ENCODE measurements at regions not wholly inside any gene's neighbourhood (a gene's known extent, or its start where the extent isn't known, plus 50 kb on each side); places are given as distances from the start of the nearest gene placed in this dataset.
A peak's percentile ranks its signal among the peaks of the same experiment; 100 is the strongest.

GRCh38 chr4:186940476-186940875, 216.8 kb upstream of the FAT1 start (continued):
- TF ChIP-seq AHDC1 (CRISPR knock-in tag; IDR thresholded peaks at IDR 0.05; ENCODE audit: borderline replicate concordance) (peak; percentile 31; the same call in 1 of the 2 replicates), FOSL1 (CRISPR knock-in tag; IDR thresholded peaks at IDR 0.05; ENCODE audit: borderline replicate concordance) (no peak), IKZF5 (CRISPR knock-in tag; IDR thresholded peaks at IDR 0.05) (peak; percentile 65; the same call in 1 of the 2 replicates), MEIS1 (CRISPR knock-in tag; IDR thresholded peaks at IDR 0.05; ENCODE audit: borderline replicate concordance) (no peak), SNAPC2 (CRISPR knock-in tag; IDR thresholded peaks at IDR 0.05) (no peak), PHF8 (CRISPR knock-in tag; IDR thresholded peaks at IDR 0.05) (no peak), PAF1 (CRISPR knock-in tag; IDR thresholded peaks at IDR 0.05) (no peak), GATAD2A (CRISPR knock-in tag; IDR thresholded peaks at IDR 0.05) (0 out of 2 replicates have a peak, but pooled peaks have one; percentile 20), HOXA3 (CRISPR knock-in tag; IDR thresholded peaks at IDR 0.05) (peak; percentile 16; the same call in 1 of the 2 replicates), KAT7 (CRISPR knock-in tag; IDR thresholded peaks at IDR 0.05; ENCODE audit: borderline replicate concordance) (no peak), GLMP (CRISPR knock-in tag; IDR thresholded peaks at IDR 0.05; ENCODE audit: borderline replicate concordance) (no peak), POGZ (CRISPR knock-in tag; IDR thresholded peaks at IDR 0.05) (0 out of 2 replicates have a peak, but pooled peaks have one; percentile 25), ZNF12 (CRISPR knock-in tag; IDR thresholded peaks at IDR 0.05) (0 out of 2 replicates have a peak, but pooled peaks have one; percentile 33), ZMYM4 (CRISPR knock-in tag; IDR thresholded peaks at IDR 0.05) (peak; percentile 23; the same call in 1 of the 2 replicates), FOXO4 (CRISPR knock-in tag; conservative IDR thresholded peaks at IDR 0.05) (no peak), KDM4B (CRISPR knock-in tag; IDR thresholded peaks at IDR 0.05) (no peak), UBTF (CRISPR knock-in tag; IDR thresholded peaks at IDR 0.05) (no peak)
